ENCODE measurements at regions not wholly inside any gene's neighbourhood (a gene's known extent, or its start where the extent isn't known, plus 50 kb on each side); places are given as distances from the start of the nearest gene placed in this dataset.

DNA sequence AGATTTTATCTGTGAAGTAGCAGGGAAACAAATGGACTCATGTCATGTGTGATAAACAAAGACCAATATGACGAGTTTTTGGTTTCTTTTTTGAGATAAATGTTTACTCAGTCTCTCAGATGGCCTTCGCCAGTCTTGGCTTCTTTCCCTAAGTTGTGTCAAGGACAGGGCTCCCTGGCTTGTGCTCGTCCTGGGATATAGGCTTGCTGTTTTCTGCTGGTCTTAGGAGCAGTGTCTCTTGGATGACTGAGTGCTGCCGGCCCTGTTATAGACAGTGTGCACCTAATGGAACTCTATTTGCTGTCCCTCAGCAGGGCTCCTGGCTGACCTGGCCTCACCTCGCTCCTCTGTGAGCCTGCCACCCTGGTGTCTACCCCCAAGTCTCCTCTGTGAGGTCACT, 324.1 kb upstream of the SYNCRIP start:
- Mint-ChIP-seq H3K27me3 (ENCODE audit: insufficient read depth) (no peaks in the 10 kb centered on the region), H3K9me3 (no peaks in the 10 kb centered on the region), H3K36me3 (ENCODE audit: low read depth) (no peaks in the 10 kb centered on the region), H3K4me1 (peaks cover 6% of the 10 kb centered on the region), H3K4me3 (no peak overlapping the region), H3K27ac (no peak overlapping the region)
- H3K36me3 ChIP-seq (ENCODE audit: control insufficient read depth, insufficient read depth, low read length), result no peaks in the 10 kb centered on the region
- no peaks in the 10 kb centered on the region for H3K9me3 ChIP-seq (ENCODE audit: control insufficient read depth, low read length)
- no peak for DNase-seq
- no peak overlapping the region for H3K4me3 ChIP-seq (ENCODE audit: low read length)
- no peaks in the 10 kb centered on the region for H3K4me1 ChIP-seq (ENCODE audit: control insufficient read depth, insufficient read depth, low read length)
- TF ChIP-seq, protein P1, sequence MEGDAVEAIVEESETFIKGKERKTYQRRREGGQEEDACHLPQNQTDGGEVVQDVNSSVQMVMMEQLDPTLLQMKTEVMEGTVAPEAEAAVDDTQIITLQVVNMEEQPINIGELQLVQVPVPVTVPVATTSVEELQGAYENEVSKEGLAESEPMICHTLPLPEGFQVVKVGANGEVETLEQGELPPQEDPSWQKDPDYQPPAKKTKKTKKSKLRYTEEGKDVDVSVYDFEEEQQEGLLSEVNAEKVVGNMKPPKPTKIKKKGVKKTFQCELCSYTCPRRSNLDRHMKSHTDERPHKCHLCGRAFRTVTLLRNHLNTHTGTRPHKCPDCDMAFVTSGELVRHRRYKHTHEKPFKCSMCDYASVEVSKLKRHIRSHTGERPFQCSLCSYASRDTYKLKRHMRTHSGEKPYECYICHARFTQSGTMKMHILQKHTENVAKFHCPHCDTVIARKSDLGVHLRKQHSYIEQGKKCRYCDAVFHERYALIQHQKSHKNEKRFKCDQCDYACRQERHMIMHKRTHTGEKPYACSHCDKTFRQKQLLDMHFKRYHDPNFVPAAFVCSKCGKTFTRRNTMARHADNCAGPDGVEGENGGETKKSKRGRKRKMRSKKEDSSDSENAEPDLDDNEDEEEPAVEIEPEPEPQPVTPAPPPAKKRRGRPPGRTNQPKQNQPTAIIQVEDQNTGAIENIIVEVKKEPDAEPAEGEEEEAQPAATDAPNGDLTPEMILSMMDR (conservative IDR thresholded peaks at IDR 0.05), result no peak
- H3K9ac ChIP-seq (ENCODE audit: extremely low read depth, low read length, poor library complexity, severe bottlenecking), result no peak overlapping the region
- H3K27ac ChIP-seq (ENCODE audit: low read depth, low read length), result no peak overlapping the region
- 89 to 95% methylated on average over 4 to 5 of the region's 5 CpGs for WGBS, 2 experiments (ENCODE audit: insufficient coverage in 1 of 2, insufficient read length in 1 of 2)
- H3K27me3 ChIP-seq (ENCODE audit: control insufficient read depth, insufficient read depth, low read length, poor library complexity, severe bottlenecking), result no peaks in the 10 kb centered on the region

DNA sequence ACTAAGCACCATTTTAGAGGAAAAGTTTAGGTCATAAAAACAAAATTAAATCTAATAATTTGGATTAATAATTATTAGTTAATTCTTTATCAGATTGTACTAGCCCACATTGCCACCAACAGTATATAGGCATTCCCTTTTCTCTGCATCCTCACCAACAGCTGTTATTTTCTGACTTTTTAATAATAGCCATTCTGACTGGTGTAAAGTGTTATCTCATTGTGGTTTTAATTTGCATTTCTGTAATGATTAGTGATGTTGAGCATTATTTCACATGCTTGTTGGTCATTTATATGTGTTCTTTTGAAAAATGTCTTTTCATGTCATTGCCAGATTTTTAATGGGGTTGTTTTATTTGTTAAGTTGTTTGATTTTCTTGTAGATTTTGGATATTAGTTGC, 319.1 kb upstream of the SYNCRIP start:
- no peak overlapping the region for H3K9ac ChIP-seq (ENCODE audit: extremely low read depth, low read length, poor library complexity, severe bottlenecking)
- no peaks in the 10 kb centered on the region for H3K36me3 ChIP-seq (ENCODE audit: control insufficient read depth, insufficient read depth, low read length)
- H3K4me3 ChIP-seq (ENCODE audit: low read length), result no peak overlapping the region
- DNase-seq, result no peak
- H3K9me3 Mint-ChIP-seq, result peaks cover 22% of the 10 kb centered on the region
- TF ChIP-seq, protein P1 (conservative IDR thresholded peaks at IDR 0.05), result no peak
- H3K27ac Mint-ChIP-seq, result no peak overlapping the region
- no peaks in the 10 kb centered on the region for H3K4me1 Mint-ChIP-seq
- H3K4me1 ChIP-seq (ENCODE audit: control insufficient read depth, insufficient read depth, low read length), result no peaks in the 10 kb centered on the region
- no peak overlapping the region for H3K4me3 Mint-ChIP-seq
- H3K9me3 ChIP-seq (ENCODE audit: control insufficient read depth, low read length), result peaks cover 15% of the 10 kb centered on the region
- H3K27me3 Mint-ChIP-seq (ENCODE audit: insufficient read depth), result no peaks in the 10 kb centered on the region
- no peak overlapping the region for H3K27ac ChIP-seq (ENCODE audit: low read depth, low read length)
- H3K27me3 ChIP-seq (ENCODE audit: control insufficient read depth, insufficient read depth, low read length, poor library complexity, severe bottlenecking), result no peaks in the 10 kb centered on the region
- H3K36me3 Mint-ChIP-seq (ENCODE audit: low read depth), result peaks cover 4% of the 10 kb centered on the region

DNA sequence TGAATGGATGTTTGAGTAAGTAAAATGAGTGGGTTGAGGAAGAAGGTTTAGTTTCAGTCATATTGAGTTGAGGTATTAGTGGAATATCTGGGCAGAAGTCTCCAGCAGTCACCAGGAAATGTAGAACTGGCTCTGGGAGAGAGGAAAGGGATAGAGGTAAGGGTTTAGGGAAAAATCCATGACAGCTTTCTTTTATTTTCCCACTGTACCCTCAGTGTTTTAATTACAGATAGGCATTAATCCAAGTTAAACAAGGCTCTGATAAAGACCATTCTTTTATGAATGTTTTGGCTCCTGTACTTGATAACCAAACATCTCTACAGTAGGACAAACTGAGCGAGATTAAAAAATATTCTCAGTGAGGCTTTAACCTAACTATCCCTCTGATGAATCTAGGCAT, 318.4 kb upstream of the SYNCRIP start:
- no peaks in the 10 kb centered on the region for H3K4me1 ChIP-seq (ENCODE audit: control insufficient read depth, insufficient read depth, low read length)
- no peak overlapping the region for H3K9ac ChIP-seq (ENCODE audit: extremely low read depth, low read length, poor library complexity, severe bottlenecking)
- Mint-ChIP-seq H3K4me1 (no peaks in the 10 kb centered on the region), H3K9me3 (peaks cover 22% of the 10 kb centered on the region), H3K27me3 (ENCODE audit: insufficient read depth) (no peaks in the 10 kb centered on the region), H3K27ac (no peak overlapping the region), H3K4me3 (no peak overlapping the region), H3K36me3 (ENCODE audit: low read depth) (peaks cover 4% of the 10 kb centered on the region)
- WGBS, 2 experiments (ENCODE audit: insufficient coverage in 1 of 2, insufficient read length in 1 of 2), result 93% methylated on average over 1 of the region's 1 CpG; no CpG with 5 or more reads in 1 of the 2 experiments
- TF ChIP-seq, protein P1 (conservative IDR thresholded peaks at IDR 0.05), result no peak
- no peak overlapping the region for H3K27ac ChIP-seq (ENCODE audit: low read depth, low read length)
- no peaks in the 10 kb centered on the region for H3K36me3 ChIP-seq (ENCODE audit: control insufficient read depth, insufficient read depth, low read length)
- DNase-seq, result no peak
- no peak overlapping the region for H3K4me3 ChIP-seq (ENCODE audit: low read length)
- peaks cover 15% of the 10 kb centered on the region for H3K9me3 ChIP-seq (ENCODE audit: control insufficient read depth, low read length)
- H3K27me3 ChIP-seq (ENCODE audit: control insufficient read depth, insufficient read depth, low read length, poor library complexity, severe bottlenecking), result no peaks in the 10 kb centered on the region

Data from endodermal cell (in vitro differentiated cells).